ENCODE measurements at regions not wholly inside any gene's neighbourhood (a gene's known extent, or its start where the extent isn't known, plus 50 kb on each side); places are given as distances from the start of the nearest gene placed in this dataset.

GRCh38 chr9:118558891-118559290 lies 810.3 kb downstream of the BRINP1 start:
- TF ChIP-seq, protein P1, sequence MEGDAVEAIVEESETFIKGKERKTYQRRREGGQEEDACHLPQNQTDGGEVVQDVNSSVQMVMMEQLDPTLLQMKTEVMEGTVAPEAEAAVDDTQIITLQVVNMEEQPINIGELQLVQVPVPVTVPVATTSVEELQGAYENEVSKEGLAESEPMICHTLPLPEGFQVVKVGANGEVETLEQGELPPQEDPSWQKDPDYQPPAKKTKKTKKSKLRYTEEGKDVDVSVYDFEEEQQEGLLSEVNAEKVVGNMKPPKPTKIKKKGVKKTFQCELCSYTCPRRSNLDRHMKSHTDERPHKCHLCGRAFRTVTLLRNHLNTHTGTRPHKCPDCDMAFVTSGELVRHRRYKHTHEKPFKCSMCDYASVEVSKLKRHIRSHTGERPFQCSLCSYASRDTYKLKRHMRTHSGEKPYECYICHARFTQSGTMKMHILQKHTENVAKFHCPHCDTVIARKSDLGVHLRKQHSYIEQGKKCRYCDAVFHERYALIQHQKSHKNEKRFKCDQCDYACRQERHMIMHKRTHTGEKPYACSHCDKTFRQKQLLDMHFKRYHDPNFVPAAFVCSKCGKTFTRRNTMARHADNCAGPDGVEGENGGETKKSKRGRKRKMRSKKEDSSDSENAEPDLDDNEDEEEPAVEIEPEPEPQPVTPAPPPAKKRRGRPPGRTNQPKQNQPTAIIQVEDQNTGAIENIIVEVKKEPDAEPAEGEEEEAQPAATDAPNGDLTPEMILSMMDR (IDR thresholded peaks at IDR 0.05) = no peak
- TF ChIP-seq CREM (CRISPR knock-in tag; IDR thresholded peaks at IDR 0.05) (no peak), MAX (CRISPR knock-in tag; IDR thresholded peaks at IDR 0.05) (no peak), TEAD1 (CRISPR knock-in tag; IDR thresholded peaks at IDR 0.05) (no peak), HMGXB4 (CRISPR knock-in tag; IDR thresholded peaks at IDR 0.05) (no peak), USF2 (CRISPR knock-in tag; IDR thresholded peaks at IDR 0.05) (no peak)

Measured in WTC11 (cell line).